ENCODE measurements at regions not wholly inside any gene's neighbourhood (a gene's known extent, or its start where the extent isn't known, plus 50 kb on each side); places are given as distances from the start of the nearest gene placed in this dataset.
"Not testable (repeated sequence)": the region's sequence is repeated elsewhere in the genome, so short reads cannot be mapped to it uniquely, and the experiment has no call there.

- DNase-seq: no peak
Measured at GRCh38 chr2:145000376-145000775, 480.5 kb upstream of the ZEB2 start.

- DNase-seq: no peak
Measured at GRCh38 chr2:144999936-145000335, 480.0 kb upstream of the ZEB2 start.

GRCh38 chr2:144999071-144999875 is 479.4 kb upstream of the ZEB2 start:
- no peak for DNase-seq

GRCh38 chr2:144998435-144998834 is 478.5 kb upstream of the ZEB2 start:
- no peak for DNase-seq

GRCh38 chr2:144996225-144996795 is 476.4 kb upstream of the ZEB2 start:
- no peak for DNase-seq

GRCh38 chr2:144995482-144995881 is 475.6 kb upstream of the ZEB2 start:
- DNase-seq: no peak

GRCh38 chr2:144990661-144991060 is 470.7 kb upstream of the ZEB2 start:
- DNase-seq: no peak

GRCh38 chr2:144989579-144990270 is 469.8 kb upstream of the ZEB2 start:
- DNase-seq: no peak

GRCh38 chr2:144988591-144988990 is 468.7 kb upstream of the ZEB2 start:
- DNase-seq: no peak

GRCh38 chr2:144986691-144987090 is 466.8 kb upstream of the ZEB2 start:
- DNase-seq: no peak

GRCh38 chr2:144984038-144984437 is 464.1 kb upstream of the ZEB2 start:
- DNase-seq: no peak

- DNase-seq: no peak
Measured at GRCh38 chr2:144983107-144983506, 463.2 kb upstream of the ZEB2 start.

- no peak for DNase-seq
Measured at GRCh38 chr2:144982481-144982880, 462.6 kb upstream of the ZEB2 start.

GRCh38 chr2:144975881-144976280 is 456.0 kb upstream of the ZEB2 start:
- no peak for DNase-seq

GRCh38 chr2:144972676-144973075 is 452.8 kb upstream of the ZEB2 start:
- DNase-seq: no peak

GRCh38 chr2:144971786-144972335 is 451.9 kb upstream of the ZEB2 start:
- DNase-seq: no peak

- DNase-seq: not testable (repeated sequence)
Measured at GRCh38 chr2:144970410-144970809, 450.5 kb upstream of the ZEB2 start.

GRCh38 chr2:144969564-144969963 is 449.6 kb upstream of the ZEB2 start:
- DNase-seq: not testable (repeated sequence)

GRCh38 chr2:144967961-144968360 is 448.0 kb upstream of the ZEB2 start:
- DNase-seq: no peak

GRCh38 chr2:144965172-144965571 is 445.3 kb upstream of the ZEB2 start:
- DNase-seq: no peak

- no peak for DNase-seq
Measured at GRCh38 chr2:144963031-144963430, 443.1 kb upstream of the ZEB2 start.

GRCh38 chr2:144959416-144959815 is 439.5 kb upstream of the ZEB2 start:
- no peak for DNase-seq

- no peak for DNase-seq
Measured at GRCh38 chr2:144950899-144951560, 431.1 kb upstream of the ZEB2 start.

Measured in stimulated activated naive CD4-positive, alpha-beta T cell (primary cell).